Tibial nerve (tissue), 4 donors: ENCODE measurements at regions not wholly inside any gene's neighbourhood (a gene's known extent, or its start where the extent isn't known, plus 50 kb on each side); places are given as distances from the start of the nearest gene placed in this dataset.

Experiments used
- DNase-seq, 2 donors: peaks; one replicate each; pipeline ENCODE4 v3.0.0-alpha.2; 2019; ENCODE audit warnings: low spot score in 2 of 2
- H3K27ac ChIP-seq, 4 donors: fragments of 200-600 bp; sonication (generic) in 3 of 4; one replicate each; pipeline ENCODE4 v1.5.1; 2017 to 2019; ENCODE audit warnings: mild to moderate bottlenecking in 1 of 4
- H3K27me3 ChIP-seq, 2 donors: fragments of 200-600 bp; sonication (generic) in 1 of 2; one replicate each; pipeline versions ENCODE4 v1.5.1 to v1.6.0; 2017 to 2019
- H3K36me3 ChIP-seq, 3 donors: fragments of 200-600 bp; sonication (generic); one replicate each; pipeline ENCODE4 v1.5.1; 2018 to 2019
- H3K4me1 ChIP-seq, 4 donors: fragments of 200-600 bp; sonication (generic) in 3 of 4; one replicate each; pipeline ENCODE4 v1.5.1; 2017 to 2019
- H3K4me3 ChIP-seq, 4 donors: fragments of 200-600 bp; sonication (generic) in 3 of 4; one replicate each; pipeline ENCODE4 v1.5.1; 2017 to 2019; ENCODE audit warnings: mild to moderate bottlenecking in 1 of 4, moderate library complexity in 1 of 4
- H3K9me3 ChIP-seq, 4 donors: fragments of 200-600 bp; sonication (generic) in 3 of 4; one replicate each; pipeline ENCODE4 v1.5.1; 2017 to 2019
- EP300 ChIP-seq, 2 donors: sonication (generic); formaldehyde crosslinking; IDR thresholded peaks; one replicate each; pipeline ENCODE4 v1.6.1; 2017; ENCODE audit warnings: antibody characterized with exemption in 2 of 2, mild to moderate bottlenecking in 1 of 2
- POLR2A ChIP-seq, 2 donors: fragments of 450-650 bp; IDR thresholded peaks; one replicate each; pipeline ENCODE4 v1.6.1; 2017; ENCODE audit warnings: antibody characterized with exemption in 2 of 2, mild to moderate bottlenecking in 2 of 2, moderate library complexity in 2 of 2
- WGBS, 2 donors: methylation state at CpG; one replicate each; pipeline ENCODE4 v1.1.5; 2018; 5-methylcytosine and 5-hydroxymethylcytosine counted together
- TF ChIP-seq, protein P1 (sequence below), 5 experiments: fragments of 200-600 bp in 3 of 5; fragments of 450-650 bp in 2 of 5; sonication (generic) in 3 of 5; IDR thresholded peaks; one replicate each; pipeline ENCODE4 v1.5.1; 2016 to 2019; ENCODE audit warnings: antibody characterized with exemption in 5 of 5, mild to moderate bottlenecking in 3 of 5, moderate library complexity in 2 of 5

GRCh38 chr6:144834426-144835038 is 549.4 kb downstream of the UTRN start:
- no peaks in the 10 kb centered on the region for H3K27me3 ChIP-seq
- H3K27ac ChIP-seq = no peak overlapping the region
- no peaks in the 10 kb centered on the region for H3K4me1 ChIP-seq
- H3K36me3 ChIP-seq = peaks cover 0 to 74% (median 32%) of the 10 kb centered on the region in 3 donors
- no peak for DNase-seq
- 85 to 87% methylated on average over 6 of the region's 6 CpGs for WGBS, 2 donors
- no peaks in the 10 kb centered on the region for H3K9me3 ChIP-seq
- H3K4me3 ChIP-seq = no peak overlapping the region
- TF ChIP-seq POLR2A (IDR thresholded peaks at IDR 0.05) = no peak
- TF ChIP-seq EP300 (IDR thresholded peaks at IDR 0.05) = no peak
- TF ChIP-seq, protein P1, sequence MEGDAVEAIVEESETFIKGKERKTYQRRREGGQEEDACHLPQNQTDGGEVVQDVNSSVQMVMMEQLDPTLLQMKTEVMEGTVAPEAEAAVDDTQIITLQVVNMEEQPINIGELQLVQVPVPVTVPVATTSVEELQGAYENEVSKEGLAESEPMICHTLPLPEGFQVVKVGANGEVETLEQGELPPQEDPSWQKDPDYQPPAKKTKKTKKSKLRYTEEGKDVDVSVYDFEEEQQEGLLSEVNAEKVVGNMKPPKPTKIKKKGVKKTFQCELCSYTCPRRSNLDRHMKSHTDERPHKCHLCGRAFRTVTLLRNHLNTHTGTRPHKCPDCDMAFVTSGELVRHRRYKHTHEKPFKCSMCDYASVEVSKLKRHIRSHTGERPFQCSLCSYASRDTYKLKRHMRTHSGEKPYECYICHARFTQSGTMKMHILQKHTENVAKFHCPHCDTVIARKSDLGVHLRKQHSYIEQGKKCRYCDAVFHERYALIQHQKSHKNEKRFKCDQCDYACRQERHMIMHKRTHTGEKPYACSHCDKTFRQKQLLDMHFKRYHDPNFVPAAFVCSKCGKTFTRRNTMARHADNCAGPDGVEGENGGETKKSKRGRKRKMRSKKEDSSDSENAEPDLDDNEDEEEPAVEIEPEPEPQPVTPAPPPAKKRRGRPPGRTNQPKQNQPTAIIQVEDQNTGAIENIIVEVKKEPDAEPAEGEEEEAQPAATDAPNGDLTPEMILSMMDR (IDR thresholded peaks at IDR 0.05) = no peak

DNA sequence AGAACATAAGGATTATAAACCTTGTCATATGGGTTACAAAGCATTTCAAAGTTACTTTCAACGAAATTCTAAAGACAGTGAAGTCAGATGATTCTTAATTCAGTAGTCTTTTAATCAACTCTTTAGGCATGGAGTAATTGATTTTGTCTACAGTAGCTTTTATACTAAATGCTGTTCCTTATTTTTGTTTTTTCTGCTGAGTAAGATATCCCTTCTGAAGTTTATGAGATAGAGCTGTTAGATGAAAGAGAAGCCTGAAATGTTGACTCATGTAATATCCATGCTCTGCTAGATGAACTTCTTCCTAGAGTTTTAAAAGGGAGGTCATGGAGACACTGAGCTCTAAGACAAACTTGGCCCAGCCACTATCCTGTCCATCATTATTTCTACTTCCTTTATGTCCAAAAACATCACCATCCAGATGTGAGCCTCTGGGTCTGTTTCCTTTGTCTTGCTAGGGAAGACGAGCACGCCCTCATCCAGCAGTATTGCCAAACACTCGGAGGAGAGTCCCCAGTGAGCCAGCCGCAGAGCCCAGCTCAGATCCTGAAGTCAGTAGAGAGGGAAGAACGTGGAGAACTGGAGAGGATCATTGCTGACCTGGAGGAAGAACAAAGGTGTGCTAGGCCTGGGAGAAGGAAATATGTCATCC is 550.3 kb downstream of the UTRN start:
- 87 to 89% methylated on average over 6 of the region's 6 CpGs for WGBS, 2 donors
- H3K27ac ChIP-seq = no peak overlapping the region
- DNase-seq = no peak

DNA sequence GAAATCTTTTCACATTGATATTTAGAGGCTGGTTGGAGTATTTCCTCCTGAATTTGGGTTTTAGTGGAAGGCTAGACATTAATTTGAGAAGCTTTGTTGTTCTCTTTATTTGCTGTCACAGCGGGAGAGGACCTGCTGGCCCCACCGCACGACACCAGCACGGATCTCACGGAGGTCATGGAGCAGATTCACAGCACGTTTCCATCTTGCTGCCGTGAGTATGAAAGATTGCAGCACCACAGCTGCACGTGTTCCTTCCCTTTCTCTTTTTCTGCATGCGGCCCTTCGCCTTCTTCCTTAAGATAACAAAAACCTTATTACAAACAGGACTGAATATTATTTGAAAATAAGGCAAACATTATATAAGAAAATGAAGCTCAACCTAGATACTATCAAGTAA is 555.5 kb downstream of the UTRN start:
- H3K36me3 ChIP-seq = peaks cover 3 to 83% (median 43%) of the 10 kb centered on the region in 3 donors
- 85 to 89% methylated on average over 10 of the region's 10 CpGs for WGBS, 2 donors
- H3K4me3 ChIP-seq = no peak overlapping the region
- no peak for DNase-seq
- H3K9me3 ChIP-seq = no peaks in the 10 kb centered on the region
- H3K4me1 ChIP-seq = peaks cover 0 to 7% (median 2%) of the 10 kb centered on the region in 4 donors
- no peak for TF ChIP-seq EP300 (IDR thresholded peaks at IDR 0.05)
- TF ChIP-seq POLR2A (IDR thresholded peaks at IDR 0.05) = no peak
- H3K27ac ChIP-seq = no peak overlapping the region
- H3K27me3 ChIP-seq = no peaks in the 10 kb centered on the region

More for the DNA sequence above, 550.3 kb downstream of the UTRN start:
- Histone ChIP-seq H3K27me3 (no peaks in the 10 kb centered on the region), H3K9me3 (no peaks in the 10 kb centered on the region), H3K4me3 (no peak overlapping the region), H3K36me3 (peaks cover 0 to 83% (median 42%) of the 10 kb centered on the region in 3 donors), H3K4me1 (no peaks in the 10 kb centered on the region)
- no peak for TF ChIP-seq EP300 (IDR thresholded peaks at IDR 0.05)
- TF ChIP-seq, protein P1 (IDR thresholded peaks at IDR 0.05) = no peak
- no peak for TF ChIP-seq POLR2A (IDR thresholded peaks at IDR 0.05)

DNA sequence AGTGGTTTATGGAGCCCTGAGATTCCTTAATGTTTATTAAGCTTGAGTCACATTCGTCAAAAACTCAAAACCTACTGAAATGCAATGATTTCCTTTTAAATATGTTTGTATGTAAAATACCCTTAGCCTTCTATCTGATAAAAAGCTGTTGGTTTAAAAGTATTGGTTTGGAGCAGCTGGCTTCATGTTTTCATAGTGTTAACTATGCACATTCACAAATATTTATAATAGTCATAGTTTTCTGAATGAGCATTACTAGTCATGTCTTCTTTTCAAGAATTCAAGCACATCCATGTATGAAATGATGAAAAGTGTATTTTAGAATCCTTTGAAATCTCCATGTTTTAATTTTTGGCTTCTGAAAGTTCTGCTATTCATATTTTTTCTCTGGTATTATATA is 558.6 kb downstream of the UTRN start:
- TF ChIP-seq EP300 (IDR thresholded peaks at IDR 0.05) (no peak), POLR2A (IDR thresholded peaks at IDR 0.05) (no peak)
- TF ChIP-seq, protein P1 (IDR thresholded peaks at IDR 0.05) = no peak
- H3K27me3 ChIP-seq = no peaks in the 10 kb centered on the region
- 85 to 97% methylated on average over 1 of the region's 1 CpG for WGBS, 2 donors
- peaks cover 0 to 18% (median 4%) of the 10 kb centered on the region in 4 donors for H3K4me1 ChIP-seq
- H3K4me3 ChIP-seq = no peak overlapping the region
- H3K36me3 ChIP-seq = peaks cover 3 to 62% (median 22%) of the 10 kb centered on the region in 3 donors
- H3K27ac ChIP-seq = no peak overlapping the region
- no peak for DNase-seq
- H3K9me3 ChIP-seq = no peaks in the 10 kb centered on the region

DNA sequence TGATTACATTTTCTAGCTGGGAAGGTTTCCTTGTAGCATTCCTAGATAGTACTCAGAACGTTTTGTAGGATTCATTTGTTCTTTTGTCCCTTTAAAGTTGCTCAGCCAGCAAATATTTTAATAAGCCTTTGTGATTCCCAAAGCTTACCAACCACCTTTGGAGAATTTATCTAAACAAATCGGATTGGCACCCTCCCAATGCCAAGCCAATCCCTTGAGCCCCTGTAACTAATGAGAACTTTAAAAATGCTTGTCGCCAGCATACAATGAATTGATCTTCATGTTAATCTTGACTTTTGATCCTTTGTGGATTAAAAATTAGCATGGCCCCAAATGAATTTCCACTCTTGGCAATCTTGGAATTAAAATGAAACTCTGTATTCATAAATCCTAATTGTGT is 559.5 kb downstream of the UTRN start:
- peaks cover 0 to 18% (median 4%) of the 10 kb centered on the region in 4 donors for H3K4me1 ChIP-seq
- H3K9me3 ChIP-seq = no peaks in the 10 kb centered on the region
- peaks cover 3 to 62% (median 15%) of the 10 kb centered on the region in 3 donors for H3K36me3 ChIP-seq
- TF ChIP-seq, protein P1 (IDR thresholded peaks at IDR 0.05) = no peak
- no peak for TF ChIP-seq POLR2A (IDR thresholded peaks at IDR 0.05)
- no peak for TF ChIP-seq EP300 (IDR thresholded peaks at IDR 0.05)
- H3K27me3 ChIP-seq = no peaks in the 10 kb centered on the region
- H3K4me3 ChIP-seq = no peak overlapping the region
- H3K27ac ChIP-seq = no peak overlapping the region
- DNase-seq = no peak
- 64 to 66% methylated on average over 3 of the region's 3 CpGs for WGBS, 2 donors
